Esophagus squamous epithelium (tissue), 5 donors: ENCODE measurements at regions not wholly inside any gene's neighbourhood (a gene's known extent, or its start where the extent isn't known, plus 50 kb on each side); places are given as distances from the start of the nearest gene placed in this dataset.
A peak's percentile ranks its signal among the peaks of the same experiment; 100 is the strongest.

Experiments used
- DNase-seq: peaks from one replicate; lab custom pipeline; 2025; lab: John Stamatoyannopoulos, UW
- H3K27ac ChIP-seq, 4 donors: fragments of 200-600 bp; sonication (generic); one replicate each; pipeline ENCODE4 v1.5.1; 2016 to 2019; ENCODE audit warnings: mild to moderate bottlenecking in 1 of 4
- H3K27me3 ChIP-seq, 4 donors: fragments of 200-600 bp; sonication (generic); 1 replicate in 3 of 4; 2 replicates in 1 of 4; pipeline versions ENCODE4 v1.5.1 to v1.6.0; 2017 to 2021; ENCODE audit warnings: antibody characterized with exemption in 1 of 4
- H3K36me3 ChIP-seq, 3 donors: fragments of 200-600 bp; sonication (generic); one replicate each; pipeline ENCODE4 v1.5.1; 2016 to 2019
- H3K4me1 ChIP-seq, 3 donors: fragments of 200-600 bp; sonication (generic); one replicate each; pipeline ENCODE4 v1.5.1; 2017 to 2019
- H3K4me3 ChIP-seq, 4 donors: fragments of 200-600 bp; sonication (generic); 1 replicate in 3 of 4; 2 replicates in 1 of 4; pipeline ENCODE4 v1.5.1; 2016 to 2019; ENCODE audit warnings: mild to moderate bottlenecking in 2 of 4, moderate library complexity in 1 of 4
- H3K9me3 ChIP-seq, 3 donors: fragments of 200-600 bp; sonication (generic); one replicate each; pipeline ENCODE4 v1.5.1; 2016 to 2019
- POLR2A ChIP-seq, 4 donors: fragments of 450-650 bp; IDR thresholded peaks; one replicate each; pipeline ENCODE4 v1.6.1; 2017; ENCODE audit warnings: antibody characterized with exemption in 4 of 4, mild to moderate bottlenecking in 4 of 4, moderate library complexity in 3 of 4
- WGBS, 2 donors: methylation state at CpG; one replicate each; pipeline ENCODE4 v1.1.5; 2018; 5-methylcytosine and 5-hydroxymethylcytosine counted together
- intact Hi-C: fragments of 100-400 bp; cut with DNase I; formaldehyde crosslinking; loops from one replicate; pipeline ENCODE4 v1.15.0; 2022
- TF ChIP-seq, protein P1 (sequence below), 6 experiments: fragments of 450-650 bp in 4 of 6; fragments of 200-600 bp in 2 of 6; sonication (generic) in 2 of 6; IDR thresholded peaks; one replicate each; pipeline ENCODE4 v1.5.1; 2016 to 2019; ENCODE audit warnings: antibody characterized with exemption in 6 of 6, mild to moderate bottlenecking in 4 of 6, moderate library complexity in 4 of 6
- donor health status: DM: yes; HTN: yes; CAD: no.

DNA sequence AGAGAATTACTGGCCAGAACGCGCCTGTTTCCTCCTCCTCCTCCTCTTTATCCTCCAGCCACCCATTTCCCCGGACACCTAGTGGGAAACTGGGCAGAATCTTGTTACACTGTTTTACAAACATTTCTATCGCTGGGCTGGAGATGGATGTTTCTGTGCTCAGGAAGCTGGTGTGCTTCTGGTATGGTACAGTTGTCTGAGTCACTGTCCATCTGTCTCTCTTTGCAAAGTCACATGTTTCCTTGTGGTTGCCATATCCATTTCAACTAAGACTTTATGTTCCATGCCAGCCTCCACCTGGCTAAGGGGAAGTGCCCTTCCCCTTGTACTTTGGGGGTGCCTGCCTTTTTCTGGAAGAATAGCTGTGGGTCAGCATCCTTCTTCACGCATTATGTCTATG is 52.9 kb upstream of the SLC22A16 start:
- Histone ChIP-seq H3K9me3 (no peaks in the 10 kb centered on the region), H3K36me3 (no peaks in the 10 kb centered on the region), H3K27me3 (no peaks in the 10 kb centered on the region), H3K4me1 (peaks cover 4 to 11% (median 6%) of the 10 kb centered on the region in 3 donors), H3K27ac (no peak overlapping the region), H3K4me3 (no peak overlapping the region)
- intact Hi-C loops = loop anchor here (10.0 kb wide), 3 partner anchors 155 to 465 kb away; no protein-coding TSS in a partner anchor
- DNase-seq = no peak
- TF ChIP-seq, protein P1, sequence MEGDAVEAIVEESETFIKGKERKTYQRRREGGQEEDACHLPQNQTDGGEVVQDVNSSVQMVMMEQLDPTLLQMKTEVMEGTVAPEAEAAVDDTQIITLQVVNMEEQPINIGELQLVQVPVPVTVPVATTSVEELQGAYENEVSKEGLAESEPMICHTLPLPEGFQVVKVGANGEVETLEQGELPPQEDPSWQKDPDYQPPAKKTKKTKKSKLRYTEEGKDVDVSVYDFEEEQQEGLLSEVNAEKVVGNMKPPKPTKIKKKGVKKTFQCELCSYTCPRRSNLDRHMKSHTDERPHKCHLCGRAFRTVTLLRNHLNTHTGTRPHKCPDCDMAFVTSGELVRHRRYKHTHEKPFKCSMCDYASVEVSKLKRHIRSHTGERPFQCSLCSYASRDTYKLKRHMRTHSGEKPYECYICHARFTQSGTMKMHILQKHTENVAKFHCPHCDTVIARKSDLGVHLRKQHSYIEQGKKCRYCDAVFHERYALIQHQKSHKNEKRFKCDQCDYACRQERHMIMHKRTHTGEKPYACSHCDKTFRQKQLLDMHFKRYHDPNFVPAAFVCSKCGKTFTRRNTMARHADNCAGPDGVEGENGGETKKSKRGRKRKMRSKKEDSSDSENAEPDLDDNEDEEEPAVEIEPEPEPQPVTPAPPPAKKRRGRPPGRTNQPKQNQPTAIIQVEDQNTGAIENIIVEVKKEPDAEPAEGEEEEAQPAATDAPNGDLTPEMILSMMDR (IDR thresholded peaks at IDR 0.05) = no peak
- TF ChIP-seq POLR2A (IDR thresholded peaks at IDR 0.05) = no peak
- WGBS, 2 donors = 62 to 71% methylated on average over 4 to 5 of the region's 5 CpGs

DNA sequence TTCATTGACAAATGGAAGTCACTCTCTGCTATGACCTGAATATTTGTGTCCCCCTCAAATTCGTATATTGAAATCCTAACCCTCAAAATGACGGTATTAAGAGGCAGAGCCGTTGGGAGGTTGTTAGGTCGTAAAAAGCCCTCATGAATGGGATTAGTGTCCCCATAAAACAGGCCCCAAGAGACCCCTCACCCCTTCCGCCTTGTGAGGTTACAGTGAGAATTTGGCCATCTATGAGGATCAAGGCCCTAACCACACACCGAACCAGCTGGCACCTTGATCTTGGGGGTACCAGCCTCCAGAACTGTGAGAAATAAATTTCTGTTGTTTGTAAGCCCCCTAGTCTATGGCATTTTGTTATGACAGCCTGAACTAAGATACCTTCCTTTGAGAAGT is 52.5 kb upstream of the SLC22A16 start:
- WGBS, 2 donors = 94% methylated on average over 6 of the region's 6 CpGs
- TF ChIP-seq, protein P1 (IDR thresholded peaks at IDR 0.05) = no peak
- no peak for TF ChIP-seq POLR2A (IDR thresholded peaks at IDR 0.05)

DNA sequence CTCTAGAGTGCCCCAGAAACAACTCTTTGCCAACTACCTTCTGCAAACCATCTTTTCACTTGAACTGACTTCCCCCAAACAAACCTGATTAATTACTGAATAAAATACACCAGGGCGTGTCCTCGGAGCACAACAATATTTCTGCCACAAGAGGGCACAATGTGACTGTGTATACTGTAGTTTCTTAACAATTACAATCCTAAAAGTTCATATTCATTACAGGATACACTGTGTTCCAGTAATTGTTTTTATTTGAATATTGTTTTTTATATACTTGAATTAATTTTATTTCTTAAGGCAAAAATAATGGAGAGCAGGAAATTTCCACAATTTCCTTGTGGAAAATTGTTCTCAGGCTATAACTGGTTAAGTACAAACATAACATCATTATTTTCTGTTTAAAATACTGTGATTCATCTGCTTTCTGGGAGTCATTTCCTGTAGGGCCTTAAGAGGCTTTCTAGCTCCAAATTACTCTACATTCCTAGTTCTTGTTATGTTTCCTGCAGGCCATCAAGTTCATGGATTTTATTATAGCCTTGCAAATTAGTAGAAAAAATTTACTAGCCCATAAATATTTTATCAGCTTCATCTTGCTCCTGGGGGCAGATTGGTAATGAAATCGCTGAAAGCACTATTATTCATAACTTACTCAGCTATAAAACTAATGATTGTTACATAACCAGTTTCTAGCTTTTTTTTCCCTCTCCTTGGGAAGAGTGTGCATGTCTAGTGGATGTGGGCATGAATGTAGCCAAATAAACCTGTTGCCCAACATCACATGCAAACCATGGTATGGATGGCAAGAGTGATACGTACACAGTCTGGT is 51.9 kb upstream of the SLC22A16 start:
- TF ChIP-seq, protein P1 (IDR thresholded peaks at IDR 0.05) = peak; percentile 42 to 85 (median 78)
- TF ChIP-seq POLR2A (IDR thresholded peaks at IDR 0.05) = no peak
- no peaks in the 10 kb centered on the region for H3K27me3 ChIP-seq
- no peaks in the 10 kb centered on the region for H3K9me3 ChIP-seq
- peaks cover 4 to 11% (median 6%) of the 10 kb centered on the region in 3 donors for H3K4me1 ChIP-seq
- no peak for DNase-seq
- H3K27ac ChIP-seq = peak overlapping the region in 2 of 4 donors; percentile 23 to 47
- no peak overlapping the region for H3K4me3 ChIP-seq
- no peaks in the 10 kb centered on the region for H3K36me3 ChIP-seq
- intact Hi-C loops = loop anchor here (10.0 kb wide), 3 partner anchors 156 to 466 kb away; no protein-coding TSS in a partner anchor
- WGBS, 2 donors = 10 to 11% methylated on average over 4 of the region's 4 CpGs

More for the DNA sequence above, 52.5 kb upstream of the SLC22A16 start:
- Histone ChIP-seq H3K9me3 (no peaks in the 10 kb centered on the region), H3K36me3 (no peaks in the 10 kb centered on the region), H3K4me1 (peaks cover 4 to 11% (median 6%) of the 10 kb centered on the region in 3 donors), H3K27ac (peak overlapping the region in 2 of 4 donors; percentile 23 to 47), H3K27me3 (no peaks in the 10 kb centered on the region), H3K4me3 (no peak overlapping the region)
- DNase-seq = no peak
- intact Hi-C loops = loop anchor here (10.0 kb wide), 3 partner anchors 156 to 466 kb away; no protein-coding TSS in a partner anchor

DNA sequence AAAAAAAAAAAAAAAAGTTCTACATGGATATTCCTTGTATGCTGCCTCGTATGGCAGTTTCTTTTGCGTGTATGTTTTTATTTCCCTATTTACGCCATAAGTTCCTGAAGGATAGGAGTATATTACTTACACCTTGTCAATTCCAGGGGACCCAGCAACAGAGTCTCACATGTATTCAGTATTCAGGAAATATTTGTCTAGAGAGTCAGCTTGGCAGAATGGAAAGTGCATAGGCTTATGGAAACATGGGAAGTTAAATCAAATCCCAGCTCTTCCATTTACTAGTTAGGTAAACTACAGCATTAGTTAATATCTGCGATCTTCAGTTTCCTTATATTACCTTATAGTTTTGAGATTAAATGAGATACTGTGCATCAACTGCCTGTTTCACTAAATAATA is 51.1 kb upstream of the SLC22A16 start:
- intact Hi-C loops = loop anchor here (10.0 kb wide), 3 partner anchors 157 to 467 kb away; no protein-coding TSS in a partner anchor
- DNase-seq = no peak
- no peaks in the 10 kb centered on the region for H3K27me3 ChIP-seq
- H3K9me3 ChIP-seq = no peaks in the 10 kb centered on the region
- no peak overlapping the region for H3K27ac ChIP-seq
- H3K4me1 ChIP-seq = peaks cover 4 to 11% (median 6%) of the 10 kb centered on the region in 3 donors
- 70 to 82% methylated on average over 4 of the region's 4 CpGs for WGBS, 2 donors
- no peak overlapping the region for H3K4me3 ChIP-seq
- no peaks in the 10 kb centered on the region for H3K36me3 ChIP-seq
- TF ChIP-seq, protein P1 (IDR thresholded peaks at IDR 0.05) = no peak
- TF ChIP-seq POLR2A (IDR thresholded peaks at IDR 0.05) = no peak

- no peak for TF ChIP-seq POLR2A (IDR thresholded peaks at IDR 0.05)
- TF ChIP-seq, protein P1 (IDR thresholded peaks at IDR 0.05) = no peak
- intact Hi-C loops = loop anchor here (10.0 kb wide), 3 partner anchors 158 to 468 kb away; no protein-coding TSS in a partner anchor
- 56 to 65% methylated on average over 3 of the region's 3 CpGs for WGBS, 2 donors
Observed at GRCh38 chr6:110526726-110527125, 50.3 kb upstream of the SLC22A16 start.

More at GRCh38 chr6:110526726-110527125, 50.3 kb upstream of the SLC22A16 start:
- H3K4me3 ChIP-seq = no peak overlapping the region
- no peaks in the 10 kb centered on the region for H3K9me3 ChIP-seq
- no peaks in the 10 kb centered on the region for H3K36me3 ChIP-seq
- peaks cover 4 to 11% (median 6%) of the 10 kb centered on the region in 3 donors for H3K4me1 ChIP-seq
- DNase-seq = no peak
- H3K27ac ChIP-seq = no peak overlapping the region
- no peaks in the 10 kb centered on the region for H3K27me3 ChIP-seq
